LNCaP clone FGC (cell line): ENCODE measurements at regions not wholly inside any gene's neighbourhood (a gene's known extent, or its start where the extent isn't known, plus 50 kb on each side); places are given as distances from the start of the nearest gene placed in this dataset.

Source experiments
- DNase-seq: peaks from one replicate; pipeline ENCODE4 v3.0.0-alpha.2; 2011; ENCODE audit warnings: low read depth
- H3K4me3 ChIP-seq: 2 replicates; pipeline ENCODE4 v1.5.1; 2011; ENCODE audit warnings: mild to moderate bottlenecking, low read depth, low read length, control low read depth
- CTCF ChIP-seq: IDR thresholded peaks from 2 replicates; pipeline ENCODE4 v1.5.1; 2012; ENCODE audit warnings: mild to moderate bottlenecking; ENCODE audit not compliant: control insufficient read depth, insufficient read depth; ENCODE audit errors: extremely low read depth

DNA sequence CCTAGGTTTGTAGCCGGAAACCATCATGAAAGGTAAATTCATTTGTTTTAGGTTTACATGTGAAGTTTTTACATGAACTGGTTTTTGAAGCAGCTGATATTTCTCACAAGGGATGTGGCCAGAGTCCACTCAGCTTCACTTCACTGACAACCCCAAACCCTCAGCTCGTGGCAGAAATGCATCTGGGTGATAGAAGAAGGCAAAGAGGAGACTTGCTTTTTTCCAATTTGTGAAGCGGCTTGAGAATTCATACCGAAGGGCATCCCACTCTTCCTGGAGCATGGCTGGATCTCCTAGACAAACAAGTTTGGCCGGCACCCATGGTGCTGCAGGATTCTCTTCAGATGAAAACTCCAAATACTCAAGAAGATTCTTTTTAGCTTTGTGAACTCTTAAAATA lies 392.8 kb upstream of the CNR1 start:
- no peak overlapping the region for H3K4me3 ChIP-seq
- DNase-seq, result no peak

DNA sequence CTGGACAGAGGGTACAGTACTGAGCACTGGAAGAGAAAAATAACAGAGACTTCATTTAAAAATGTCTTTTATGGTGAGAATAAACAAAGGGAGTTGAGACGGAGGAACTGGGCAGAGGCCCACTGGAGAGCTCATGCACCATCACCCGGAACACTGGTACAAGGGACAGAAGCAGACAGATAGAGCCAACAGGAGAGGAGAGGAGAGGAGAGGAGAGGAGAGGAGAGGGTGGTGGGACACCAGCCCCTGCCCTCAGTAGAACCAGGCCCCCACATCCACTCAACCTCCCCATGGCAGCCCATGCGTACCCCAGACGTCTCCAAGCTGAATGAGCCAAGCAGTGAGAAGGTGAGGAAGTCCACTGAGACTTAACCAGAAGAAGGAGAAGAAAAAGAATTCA lies 390.5 kb upstream of the CNR1 start:
- no peak overlapping the region for H3K4me3 ChIP-seq
- no peak for DNase-seq
- no peak for TF ChIP-seq CTCF

More for the DNA sequence above, 392.8 kb upstream of the CNR1 start:
- TF ChIP-seq CTCF, result no peak

DNA sequence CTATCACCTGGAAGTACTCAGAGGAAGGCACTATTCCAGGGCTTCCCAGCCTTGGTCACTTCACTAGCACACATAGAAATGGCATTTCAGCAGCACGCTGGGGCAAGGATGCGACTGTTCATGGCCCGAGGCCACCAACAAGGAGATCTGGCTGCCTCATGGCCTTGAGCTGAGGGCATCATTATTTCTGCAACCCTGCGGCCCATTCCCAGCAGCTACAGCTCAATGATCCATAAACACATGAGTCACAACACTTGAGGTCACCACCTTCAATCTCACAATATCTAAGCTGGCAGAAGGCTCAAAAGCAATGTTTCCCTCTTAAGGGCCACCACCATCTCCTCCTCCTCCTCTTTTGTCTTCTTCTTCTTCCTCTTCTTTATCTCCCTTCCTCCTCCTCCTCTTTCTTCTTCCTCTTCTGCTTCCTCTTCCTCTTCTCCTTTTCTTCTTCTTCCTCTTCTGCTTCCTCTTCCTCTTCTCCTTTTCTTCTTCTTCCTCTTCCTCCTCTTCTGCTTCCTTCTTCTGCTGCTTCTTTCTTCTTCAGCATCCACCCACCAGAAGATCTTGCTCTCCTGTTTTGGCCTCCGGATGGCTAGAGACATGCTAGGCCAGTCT lies 382.9 kb upstream of the CNR1 start:
- TF ChIP-seq CTCF, result no peak
- DNase-seq, result no peak
- no peak overlapping the region for H3K4me3 ChIP-seq

GRCh38 chr6:88547768-88548167 lies 381.6 kb upstream of the CNR1 start:
- no peak for DNase-seq
- no peak for TF ChIP-seq CTCF
- H3K4me3 ChIP-seq, result no peak overlapping the region

DNA sequence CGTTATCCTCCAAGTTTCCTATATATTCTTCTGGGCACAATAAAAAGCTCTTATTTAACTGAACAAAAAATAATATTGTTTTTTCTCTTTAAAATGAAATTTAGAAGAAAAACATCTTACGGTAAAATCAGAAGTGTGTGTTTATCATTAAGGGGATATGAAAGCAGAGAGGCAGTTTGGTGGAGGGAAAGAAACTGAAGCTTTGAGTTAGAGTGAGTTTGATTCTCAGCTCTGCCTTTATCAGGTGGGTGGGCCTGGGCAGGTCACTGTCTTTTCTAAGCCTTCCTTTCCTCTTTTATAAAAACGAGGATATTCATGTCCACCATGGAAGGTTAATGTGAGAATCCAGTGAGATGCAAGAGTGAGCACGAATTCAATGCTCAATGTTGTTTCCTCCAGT lies 379.8 kb upstream of the CNR1 start:
- no peak overlapping the region for H3K4me3 ChIP-seq
- no peak for DNase-seq
- TF ChIP-seq CTCF, result no peak

DNA sequence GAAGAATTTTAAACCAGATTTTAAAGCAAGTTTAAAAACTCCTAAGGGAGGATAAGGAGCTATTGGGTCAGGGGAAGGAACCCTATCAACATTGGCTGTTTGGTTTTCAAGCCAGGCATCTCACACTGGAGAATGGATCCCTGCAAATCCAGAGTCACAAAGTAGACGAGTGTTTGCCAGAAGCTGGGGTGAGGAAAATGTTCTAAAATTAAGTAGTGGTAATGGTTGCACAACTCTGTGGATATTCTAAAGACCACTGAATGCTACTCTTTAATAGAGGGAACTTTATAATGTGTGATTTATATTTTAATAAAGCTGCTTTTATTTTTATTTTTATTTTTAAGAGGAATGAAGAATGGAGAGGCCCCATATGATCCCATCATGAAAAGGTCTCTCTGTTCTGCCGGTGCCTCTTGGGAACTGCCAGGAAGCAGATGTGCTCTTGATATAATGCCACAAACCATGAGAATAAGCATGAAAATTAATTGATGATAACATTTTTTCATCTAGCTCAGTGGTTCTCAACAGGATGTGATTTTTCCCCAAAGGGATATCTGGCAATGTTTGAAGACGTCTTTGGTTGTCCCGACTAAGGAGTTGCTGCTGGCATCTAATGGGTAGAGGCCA lies 379.0 kb upstream of the CNR1 start:
- no peak for TF ChIP-seq CTCF
- no peak overlapping the region for H3K4me3 ChIP-seq
- no peak for DNase-seq

DNA sequence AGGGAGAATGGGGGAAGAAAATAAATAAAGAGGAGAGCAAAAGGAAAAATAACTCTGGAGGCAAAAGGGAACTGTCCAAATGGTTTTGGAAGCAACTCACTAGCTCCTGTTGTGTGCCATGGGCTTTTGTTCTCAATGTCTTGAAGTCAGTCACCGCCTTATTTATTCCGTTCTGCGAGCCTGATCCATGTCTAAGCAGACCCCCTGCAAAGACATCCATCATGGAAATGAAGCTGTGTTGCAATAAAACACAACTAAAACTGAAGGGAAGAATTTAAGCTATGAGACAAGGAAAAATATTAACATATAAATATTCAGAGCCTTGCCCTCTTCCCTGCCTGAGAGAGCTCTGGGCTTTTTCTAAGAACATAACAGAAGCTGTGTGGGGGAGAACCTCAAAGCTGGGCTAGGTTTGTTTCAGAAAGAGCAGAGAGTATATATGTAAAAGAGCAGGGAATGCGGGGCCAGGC lies 373.2 kb upstream of the CNR1 start:
- DNase-seq, result no peak
- no peak for TF ChIP-seq CTCF
- no peak overlapping the region for H3K4me3 ChIP-seq
